ENCODE measurements at regions not wholly inside any gene's neighbourhood (a gene's known extent, or its start where the extent isn't known, plus 50 kb on each side); places are given as distances from the start of the nearest gene placed in this dataset.
"Not testable (repeated sequence)": the region's sequence is repeated elsewhere in the genome, so short reads cannot be mapped to it uniquely, and the experiment has no call there.

- intact Hi-C loops (cut with DNase I) = no loop called here
- ATAC-seq = no peak
- no peak for DNase-seq (ENCODE audit: missing footprints)
Observed at GRCh38 chr11:36757075-36757474, 159.0 kb upstream of the RAG2 start.

DNA sequence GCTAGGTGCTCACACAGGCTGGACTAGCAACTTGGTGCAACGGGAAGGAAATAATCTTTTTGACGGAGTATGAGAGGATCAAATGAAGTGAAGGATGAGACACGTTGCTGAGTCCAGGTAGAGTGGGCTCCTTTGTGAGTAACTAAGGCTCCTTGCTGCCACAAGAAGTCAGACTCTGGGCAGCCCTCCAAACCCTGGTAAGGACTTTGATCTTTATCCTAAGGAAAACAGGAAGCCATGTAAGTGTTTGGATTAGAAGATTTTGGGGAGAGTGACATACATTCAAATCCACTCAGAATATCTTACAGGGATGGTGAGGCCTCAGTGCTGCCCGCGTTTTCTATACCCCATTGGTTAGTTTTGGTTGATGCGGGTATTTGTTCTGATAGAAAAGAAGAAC, 155.9 kb upstream of the RAG2 start:
- DNase-seq (ENCODE audit: missing footprints) = no peak
- ATAC-seq = no peak
- intact Hi-C loops (cut with DNase I) = no loop called here

- no peak for DNase-seq (ENCODE audit: missing footprints)
- intact Hi-C loops (cut with DNase I) = no loop called here
- no peak for ATAC-seq
Observed at GRCh38 chr11:36751996-36752395, 154.0 kb upstream of the RAG2 start.

DNA sequence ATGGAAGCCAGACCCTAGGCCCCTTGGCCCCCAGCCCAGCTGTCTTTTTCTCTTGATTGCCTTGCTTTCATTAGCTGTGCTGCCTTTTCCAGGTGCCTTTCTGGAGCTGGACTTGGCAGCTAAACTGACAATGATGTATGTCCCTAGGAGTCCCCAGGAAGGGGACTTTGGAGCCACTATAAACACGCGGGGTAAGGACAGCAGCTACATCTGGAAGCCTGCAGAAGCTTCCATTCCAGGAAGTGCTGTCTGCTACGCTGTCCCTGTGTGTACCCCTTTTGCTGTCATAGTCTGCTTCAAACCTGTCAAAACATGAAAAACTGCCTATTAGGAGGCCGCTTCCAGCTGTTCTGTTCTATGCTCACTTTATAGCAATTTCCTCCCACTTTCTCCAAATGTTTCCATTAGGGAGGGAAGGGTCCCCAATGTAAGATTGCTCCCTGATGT, 153.3 kb upstream of the RAG2 start:
- DNase-seq (ENCODE audit: missing footprints) = no peak
- ATAC-seq = no peak
- intact Hi-C loops (cut with DNase I) = no loop called here

DNA sequence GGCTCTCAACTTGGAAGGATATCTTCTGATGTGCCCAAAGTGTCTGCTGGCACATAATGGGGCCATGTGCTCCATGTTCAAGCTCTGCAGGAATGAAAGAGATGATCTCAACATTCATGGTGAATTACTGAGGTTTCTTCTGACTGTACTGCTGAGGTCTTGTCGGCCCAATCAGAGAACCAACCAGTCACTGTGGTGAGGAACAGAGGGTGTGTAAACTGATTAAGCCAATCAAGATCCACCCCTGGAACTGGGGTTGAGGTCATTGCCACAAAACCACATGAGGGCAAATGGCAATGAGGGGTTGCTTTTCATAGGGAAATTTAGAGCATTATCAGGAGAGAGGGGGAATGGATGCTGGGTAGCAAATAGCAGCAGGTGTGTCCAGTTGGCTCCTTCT, 152.3 kb upstream of the RAG2 start:
- DNase-seq (ENCODE audit: missing footprints) (no peak), ATAC-seq (no peak)
- intact Hi-C loops (cut with DNase I) = no loop called here

DNA sequence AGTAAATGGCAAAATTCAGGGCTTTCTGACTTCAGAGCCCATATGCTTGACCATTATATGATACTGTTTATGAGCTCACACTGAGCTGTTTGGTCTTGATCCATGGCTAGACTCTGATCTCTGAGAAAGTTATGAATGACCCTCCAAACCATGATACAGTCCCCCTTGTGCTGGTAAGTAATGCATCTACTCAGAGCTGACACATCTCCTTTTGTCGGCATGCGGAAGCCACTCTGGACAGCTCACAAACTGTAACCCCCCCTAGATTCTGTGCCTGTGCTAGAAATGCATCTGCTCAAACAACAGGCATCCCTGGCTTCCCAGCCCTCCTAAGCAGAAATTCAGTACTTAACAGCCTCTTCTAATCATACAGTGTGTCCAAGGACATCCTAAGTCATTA, 150.8 kb upstream of the RAG2 start:
- intact Hi-C loops (cut with DNase I) = loop anchor here (5.0 kb wide), 1 partner anchor 187 kb away; no protein-coding TSS in a partner anchor
- ATAC-seq = no peak
- DNase-seq (ENCODE audit: missing footprints) = no peak

DNA sequence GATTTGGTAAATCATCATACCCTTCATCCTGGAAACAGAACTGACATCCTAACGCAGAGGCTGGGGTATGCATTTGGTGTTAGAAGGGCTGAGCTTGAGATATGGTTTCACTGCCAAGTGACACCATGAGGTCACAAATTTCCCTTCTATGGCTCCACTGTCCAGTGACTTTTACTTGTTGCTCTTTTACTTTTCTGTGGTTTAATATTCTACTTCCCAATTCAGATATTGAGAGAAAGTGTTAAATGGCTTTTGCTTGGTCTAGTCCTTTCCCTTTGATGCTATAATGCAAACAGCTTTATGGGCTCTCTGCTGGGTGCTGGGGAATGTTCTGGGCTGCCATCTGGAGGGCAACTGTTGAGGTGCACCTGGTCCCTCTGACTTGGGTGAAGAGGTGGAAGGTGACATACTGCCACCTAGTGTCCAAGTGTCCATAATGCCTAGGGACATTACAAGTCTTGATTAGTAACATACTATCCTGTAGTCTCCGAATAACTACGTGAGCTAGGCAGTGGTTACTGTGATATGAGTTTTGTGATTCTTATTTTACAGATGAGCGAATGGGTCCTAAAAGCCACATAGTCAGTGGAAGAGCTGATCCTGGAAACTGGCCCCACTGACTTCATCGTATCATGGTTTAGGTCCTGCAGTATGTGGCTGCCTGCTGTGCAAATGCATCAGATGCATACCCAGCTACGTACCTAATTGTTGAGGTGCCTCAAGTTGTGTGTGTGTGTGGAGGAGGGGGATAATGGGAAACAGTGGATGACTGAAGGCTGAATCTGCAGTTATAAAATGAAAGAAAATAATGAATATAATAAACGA, 149.1 kb upstream of the RAG2 start:
- peak; percentile 95 for ATAC-seq
- intact Hi-C loops (cut with DNase I) = loop anchor here (1.0 to 5.0 kb wide), 2 partner anchors 45 to 185 kb away; no protein-coding TSS in a partner anchor
- peak; percentile 82 for DNase-seq (ENCODE audit: missing footprints)

GRCh38 chr11:36744375-36745168, 146.5 kb upstream of the RAG2 start:
- peak; percentile 87 for DNase-seq (ENCODE audit: missing footprints)
- peak; percentile 33 for ATAC-seq
- intact Hi-C loops (cut with DNase I) = loop anchor here (5.0 kb wide), 1 partner anchor 182 kb away; no protein-coding TSS in a partner anchor

GRCh38 chr11:36743039-36743438, 145.0 kb upstream of the RAG2 start:
- intact Hi-C loops (cut with DNase I) = no loop called here
- DNase-seq (ENCODE audit: missing footprints) (no peak), ATAC-seq (no peak)

DNA sequence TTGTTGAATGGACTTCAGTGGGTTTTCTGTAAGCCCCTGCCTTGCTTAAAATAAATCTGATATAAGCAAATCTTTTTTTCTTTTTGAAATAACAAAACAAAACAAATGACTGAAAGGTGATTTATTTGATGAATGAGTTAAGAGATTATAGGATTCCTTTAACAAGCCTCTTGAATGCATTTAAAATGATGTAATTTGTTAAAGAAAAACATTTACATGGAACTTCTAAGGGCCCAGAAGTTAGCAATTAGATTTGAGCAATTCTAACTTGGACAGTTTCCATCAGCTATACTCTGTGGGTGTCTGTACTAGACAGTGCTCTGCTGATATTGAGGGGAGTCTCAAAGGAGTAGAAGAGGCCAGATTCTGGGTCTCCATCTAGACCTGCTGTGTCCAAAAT, 143.5 kb upstream of the RAG2 start:
- intact Hi-C loops (cut with DNase I) = no loop called here
- no peak for DNase-seq (ENCODE audit: missing footprints)
- ATAC-seq = no peak

- intact Hi-C loops (cut with DNase I) = no loop called here
- DNase-seq (ENCODE audit: missing footprints) (no peak), ATAC-seq (no peak)
Observed at GRCh38 chr11:36738292-36738861, 140.3 kb upstream of the RAG2 start.

- ATAC-seq (no peak), DNase-seq (ENCODE audit: missing footprints) (no peak)
- intact Hi-C loops (cut with DNase I) = no loop called here
Observed at GRCh38 chr11:36736103-36736502, 138.1 kb upstream of the RAG2 start.

DNA sequence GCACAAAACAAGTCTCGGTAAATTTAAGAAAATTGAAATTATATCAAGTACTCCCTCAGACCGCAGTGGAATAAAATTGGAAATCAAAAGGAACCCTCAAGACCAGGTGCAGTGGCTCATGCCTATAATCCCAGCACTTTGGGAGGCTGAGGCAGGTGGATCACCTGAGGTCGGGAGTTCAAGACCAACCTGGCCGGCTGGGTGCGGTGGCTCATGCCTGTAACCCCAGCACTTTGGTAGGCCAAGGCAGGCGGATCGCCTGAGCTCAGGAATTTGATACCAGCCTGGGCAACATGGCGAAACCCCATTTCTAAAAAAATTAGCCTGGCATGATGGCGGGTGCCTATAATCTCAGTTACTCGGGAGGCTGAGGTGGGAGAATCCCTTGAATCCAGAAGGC, 135.7 kb upstream of the RAG2 start:
- intact Hi-C loops (cut with DNase I); DNase-seq (ENCODE audit: missing footprints); ATAC-seq: not testable (repeated sequence)

DNA sequence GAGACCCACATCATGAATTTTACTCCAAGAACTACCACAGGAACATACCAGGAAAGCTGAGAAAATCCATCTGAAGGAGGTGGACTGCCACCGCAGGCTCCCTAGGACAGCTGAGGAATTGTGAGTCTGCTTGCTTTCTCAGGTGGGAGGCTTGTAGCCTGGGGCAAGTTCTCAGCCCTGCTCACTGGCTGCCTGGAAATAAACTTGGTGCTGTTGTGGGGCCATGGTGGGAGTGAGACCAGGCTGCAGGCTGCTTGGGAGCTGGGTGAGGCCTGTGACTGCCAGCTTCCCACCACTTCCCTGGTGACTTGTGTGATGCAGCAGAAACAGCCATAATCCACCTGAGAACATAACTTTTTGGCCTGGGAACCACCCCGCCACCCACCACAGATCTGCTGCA, 132.7 kb upstream of the RAG2 start:
- intact Hi-C loops (cut with DNase I) = no loop called here
- ATAC-seq (no peak), DNase-seq (ENCODE audit: missing footprints) (no peak)

DNA sequence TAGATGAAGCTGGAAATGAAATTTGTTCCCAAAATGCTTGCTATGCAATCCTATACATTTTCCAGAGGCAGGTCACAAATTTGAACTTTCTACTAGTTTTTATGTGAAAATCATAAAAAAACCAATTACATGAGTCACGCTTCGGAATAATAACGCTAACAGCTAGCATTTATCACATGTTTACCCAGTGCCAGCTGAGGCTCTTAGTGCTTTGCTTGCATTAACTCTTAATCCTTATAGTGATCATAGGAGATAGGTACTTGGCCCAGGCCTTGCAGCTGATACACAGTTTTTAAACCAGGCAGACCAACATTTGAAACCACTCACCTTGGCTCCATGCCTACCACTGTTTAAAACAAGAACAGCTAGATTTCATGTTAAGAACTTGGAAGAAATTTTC, 131.8 kb upstream of the RAG2 start:
- ATAC-seq (no peak), DNase-seq (ENCODE audit: missing footprints) (no peak)
- intact Hi-C loops (cut with DNase I) = no loop called here

DNA sequence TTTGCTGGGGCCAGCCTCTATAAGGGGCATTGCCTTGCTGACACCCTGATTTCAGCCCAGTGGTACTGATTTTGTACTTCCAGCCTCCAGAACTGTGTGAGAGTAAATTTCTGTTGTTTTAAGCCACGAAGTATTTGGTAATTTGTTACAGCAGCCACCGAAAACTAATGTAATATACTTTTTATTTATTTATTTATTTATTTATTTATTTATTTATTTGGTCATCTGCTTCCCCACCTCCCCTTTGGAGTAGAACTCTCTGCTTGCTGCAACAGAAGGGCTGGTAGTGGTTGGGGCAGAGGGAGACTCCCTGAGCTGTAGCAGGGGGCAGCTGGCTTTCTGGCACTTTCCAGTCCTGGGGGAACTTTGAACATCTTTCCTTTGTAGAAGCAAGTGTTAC, 128.4 kb upstream of the RAG2 start:
- ATAC-seq (no peak), DNase-seq (ENCODE audit: missing footprints) (no peak)
- intact Hi-C loops (cut with DNase I) = no loop called here

DNA sequence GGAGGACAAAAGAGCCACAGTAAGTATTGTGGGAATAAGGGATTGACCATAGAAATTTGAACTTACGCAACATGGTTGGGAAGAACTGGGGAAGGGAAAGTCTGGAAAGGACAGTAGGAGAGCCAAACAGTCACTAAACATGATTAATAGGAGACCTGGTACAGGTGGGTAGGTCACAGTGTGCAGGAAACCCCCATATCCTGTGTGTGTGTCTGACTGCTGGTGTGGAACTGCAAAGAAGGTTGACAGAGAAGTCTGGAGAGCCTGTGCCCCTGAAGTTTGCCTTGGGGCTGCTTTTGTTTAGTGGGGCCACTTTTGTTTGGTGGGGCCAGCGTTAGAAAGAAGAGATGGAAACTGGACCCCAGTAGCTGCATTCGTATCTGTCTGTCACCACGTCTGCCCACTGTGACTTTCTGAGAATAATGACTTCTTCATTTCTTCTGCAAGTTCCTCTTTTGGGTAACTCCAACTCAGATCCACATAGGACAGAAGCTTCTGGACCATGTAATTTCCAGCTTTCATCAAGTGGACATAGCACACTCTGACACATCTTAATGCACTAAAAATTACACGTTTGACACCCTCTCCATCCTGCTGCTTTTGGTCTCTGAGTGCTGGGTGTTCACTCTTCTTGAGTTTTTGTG, 126.8 kb upstream of the RAG2 start:
- ATAC-seq (peak; percentile 48), DNase-seq (ENCODE audit: missing footprints) (no peak)
- intact Hi-C loops (cut with DNase I) = no loop called here

- no peak for DNase-seq (ENCODE audit: missing footprints)
- no peak for ATAC-seq
- intact Hi-C loops (cut with DNase I) = no loop called here
Observed at GRCh38 chr11:36722421-36722820, 124.4 kb upstream of the RAG2 start.

All from Right ventricle myocardium inferior (tissue), 1 donor.